HG03342 (cell line): ENCODE measurements at regions not wholly inside any gene's neighbourhood (a gene's known extent, or its start where the extent isn't known, plus 50 kb on each side); places are given as distances from the start of the nearest gene placed in this dataset.

Experiments used
- ATAC-seq: cut with Tn5 transposase; IDR thresholded peaks from one replicate; pipeline ENCODE4 v1.9.1; 2021; ENCODE audit warnings: mild to moderate bottlenecking, moderate library complexity; ENCODE audit not compliant: unreplicated experiment

DNA sequence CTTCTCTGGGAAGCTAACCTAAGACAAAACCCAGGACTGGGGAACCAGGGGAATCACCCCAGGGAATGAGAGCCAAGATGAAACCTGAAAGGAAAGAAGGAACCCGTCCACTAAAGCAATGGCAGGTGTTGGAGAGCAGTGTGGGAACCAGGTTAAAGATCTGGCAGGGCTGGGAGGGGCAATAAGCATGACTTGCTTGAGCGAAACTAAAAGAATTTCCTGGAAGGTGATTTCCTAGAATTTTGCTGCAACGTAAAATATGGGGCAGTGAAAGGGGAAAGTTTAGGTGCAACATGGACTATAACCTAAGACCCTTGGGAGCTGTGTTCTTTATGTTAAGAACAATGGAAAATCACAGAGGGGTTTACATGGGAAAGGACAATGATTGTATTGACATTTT is 126.2 kb upstream of the SSTR4 start:
- ATAC-seq = no peak

- no peak for ATAC-seq
These were observed 125.7 kb upstream of the SSTR4 start for GRCh38 chr20:22909436-22909835.

- ATAC-seq = no peak
These were observed 124.7 kb upstream of the SSTR4 start for GRCh38 chr20:22910287-22910852.

DNA sequence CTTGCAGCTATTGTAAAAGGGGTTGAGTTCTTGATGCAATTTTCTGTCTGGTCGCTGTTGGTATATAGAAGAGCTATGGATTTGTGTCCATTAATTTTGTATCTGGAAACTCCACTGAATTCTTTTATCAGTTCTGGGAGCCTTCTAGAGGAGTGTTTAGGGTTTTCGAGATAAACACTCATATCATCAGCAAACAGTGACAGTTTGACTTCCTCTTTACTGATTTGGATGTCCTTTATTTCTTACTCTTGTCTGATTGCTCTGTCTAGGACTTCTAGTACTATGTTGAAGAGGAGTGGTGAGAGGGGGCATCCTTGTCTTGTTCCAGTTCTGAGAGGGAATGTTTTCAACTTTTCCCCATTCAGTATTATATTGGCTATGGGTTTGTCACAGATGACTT is 120.8 kb upstream of the SSTR4 start:
- no peak for ATAC-seq

- ATAC-seq = no peak
These were observed 119.6 kb upstream of the SSTR4 start for GRCh38 chr20:22915512-22915911.

GRCh38 chr20:22916021-22916842 is 118.9 kb upstream of the SSTR4 start:
- no peak for ATAC-seq

- no peak for ATAC-seq
These were observed 116.7 kb upstream of the SSTR4 start for GRCh38 chr20:22918286-22918983.

GRCh38 chr20:22920898-22921297 is 114.2 kb upstream of the SSTR4 start:
- no peak for ATAC-seq

GRCh38 chr20:22921595-22922421 is 113.3 kb upstream of the SSTR4 start:
- no peak for ATAC-seq

DNA sequence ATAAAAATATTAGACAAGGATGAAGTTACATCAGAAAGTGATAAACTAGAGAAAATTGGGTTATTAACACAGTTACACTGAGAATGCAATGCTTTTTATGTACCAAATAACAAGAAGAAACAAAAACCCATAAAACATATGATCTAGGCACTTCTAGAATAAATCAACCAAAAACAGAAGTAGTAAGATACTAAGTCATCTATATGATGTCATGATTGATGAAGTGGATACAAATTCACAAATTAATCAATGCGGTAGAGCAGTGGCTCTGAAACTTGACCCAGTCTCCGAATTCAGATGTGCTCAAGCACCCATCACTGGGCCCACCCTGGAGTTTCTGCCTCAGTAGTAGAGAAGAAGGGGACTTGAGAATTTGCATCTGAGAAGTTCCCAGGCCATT is 112.1 kb upstream of the SSTR4 start:
- no peak for ATAC-seq

GRCh38 chr20:22924046-22924737 is 110.9 kb upstream of the SSTR4 start:
- ATAC-seq = no peak

- no peak for ATAC-seq
These were observed 110.0 kb upstream of the SSTR4 start for GRCh38 chr20:22924949-22925612.

GRCh38 chr20:22925613-22925983 is 109.5 kb upstream of the SSTR4 start:
- no peak for ATAC-seq

DNA sequence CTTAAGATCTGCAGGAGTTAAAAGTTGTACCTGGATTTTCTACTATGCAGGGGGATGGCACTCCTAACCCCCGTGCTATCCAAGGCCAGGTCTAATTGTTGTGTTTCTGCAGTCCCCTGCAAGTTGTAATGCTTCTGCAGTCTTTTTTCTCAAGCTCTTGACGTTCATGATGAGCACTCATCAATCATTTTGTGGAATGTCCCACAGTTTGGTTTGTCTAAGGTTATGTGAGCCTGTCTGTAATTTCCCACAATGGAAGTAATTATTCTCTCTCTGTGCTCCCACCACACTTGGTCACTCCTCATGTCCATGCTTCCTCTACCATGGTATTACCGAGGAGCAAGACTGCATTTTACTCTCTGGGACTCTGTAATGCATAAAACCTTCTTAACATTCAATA is 107.6 kb upstream of the SSTR4 start:
- no peak for ATAC-seq

- ATAC-seq = no peak
These were observed 106.4 kb upstream of the SSTR4 start for GRCh38 chr20:22928679-22929078.

DNA sequence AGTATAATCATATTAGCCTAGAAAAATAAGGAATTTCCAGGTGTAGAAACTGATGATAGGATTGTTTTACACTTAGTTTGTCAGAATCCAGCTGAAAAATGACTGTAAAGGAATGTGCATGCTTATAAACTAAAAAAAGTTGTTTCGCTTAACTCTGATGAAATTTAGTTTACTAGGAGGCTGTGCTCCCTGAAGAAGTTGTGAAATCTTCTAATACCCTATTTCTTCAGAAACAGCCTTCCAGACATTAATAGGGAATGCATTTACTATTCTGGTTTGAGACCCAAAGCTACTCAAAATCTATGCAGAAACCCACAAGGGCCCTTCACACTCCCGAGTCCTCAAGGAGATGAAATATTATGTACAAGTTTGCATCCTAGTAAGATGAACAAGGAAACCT is 105.5 kb upstream of the SSTR4 start:
- no peak for ATAC-seq

DNA sequence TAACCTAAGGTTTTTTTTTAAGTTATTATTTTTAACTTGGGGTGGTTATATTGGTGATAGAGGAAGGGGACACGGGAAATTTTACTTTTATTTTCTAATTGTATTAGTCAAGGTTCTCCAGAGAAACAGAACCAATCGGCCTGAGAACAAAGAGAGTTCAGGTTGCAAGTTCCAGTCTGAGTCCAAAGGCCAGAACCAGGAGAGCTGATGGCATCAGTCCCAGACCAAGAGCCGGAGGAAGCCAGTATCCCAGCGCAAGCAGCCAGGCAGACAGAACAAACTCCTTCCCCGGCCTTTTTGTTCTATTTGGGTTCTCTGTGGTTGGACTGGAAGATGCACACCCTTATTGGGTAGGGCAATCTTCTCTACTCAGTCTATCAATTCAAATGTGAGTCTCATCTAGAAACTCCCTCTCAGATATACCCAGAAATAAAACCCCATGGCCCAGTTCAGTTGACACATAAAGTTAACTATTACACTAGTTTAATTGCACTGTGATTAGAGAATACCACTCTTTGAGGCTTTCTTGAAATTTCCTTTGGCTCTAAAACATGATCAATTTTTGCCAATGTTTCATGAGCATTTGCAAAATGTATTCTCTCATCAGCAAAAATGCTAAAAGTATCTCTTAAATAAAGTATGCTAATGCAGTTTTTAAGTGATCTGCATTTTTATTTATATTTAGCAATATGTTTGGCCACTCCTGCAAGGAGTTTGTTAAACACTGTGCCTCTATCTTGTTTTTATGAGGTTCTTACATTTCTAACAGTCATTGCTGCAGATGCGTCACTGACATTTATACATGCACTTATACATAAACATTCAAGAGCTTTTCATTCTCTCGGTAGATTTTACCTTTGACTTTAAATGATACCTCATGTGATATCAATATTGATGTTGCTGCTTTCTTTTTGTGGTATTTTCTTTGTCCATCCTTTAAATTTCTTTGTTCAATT is 103.2 kb upstream of the SSTR4 start:
- no peak for ATAC-seq

DNA sequence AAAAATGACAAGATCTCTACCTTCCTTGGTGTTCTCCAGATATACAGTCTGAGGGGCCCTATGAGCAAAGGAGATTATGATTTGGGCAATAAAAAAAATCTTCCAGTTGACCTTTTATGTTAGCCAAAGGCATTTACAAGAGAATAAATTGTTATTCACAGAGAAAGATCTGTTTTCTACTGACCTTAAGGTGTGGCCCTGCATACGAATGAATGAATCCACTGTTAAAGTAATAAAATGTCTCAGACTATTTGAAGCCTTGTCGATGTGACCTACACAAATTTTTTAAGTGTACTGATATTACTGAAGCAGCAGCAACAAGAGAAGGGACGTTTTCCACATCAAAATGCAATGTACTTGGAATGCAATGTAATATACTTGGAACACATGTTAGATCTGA is 95.9 kb upstream of the SSTR4 start:
- no peak for ATAC-seq

GRCh38 chr20:22940350-22940749 is 94.8 kb upstream of the SSTR4 start:
- ATAC-seq = no peak
